Gastrocnemius medialis (tissue), 4 donors: ENCODE measurements at regions not wholly inside any gene's neighbourhood (a gene's known extent, or its start where the extent isn't known, plus 50 kb on each side); places are given as distances from the start of the nearest gene placed in this dataset.

Experiments used
- ATAC-seq, 2 donors: fragments of 150-250 bp; one replicate each; pipeline ENCODE4 v1.9.1; 2016
- DNase-seq, 2 donors: peaks; one replicate each; pipeline ENCODE4 v3.0.0-alpha.2; 2019
- H3K27ac ChIP-seq, 4 donors: fragments of 200-600 bp; sonication (generic); 1 replicate in 1 of 4; 2 replicates in 3 of 4; pipeline ENCODE4 v1.5.1; 2016 to 2018; ENCODE audit warnings: mild to moderate bottlenecking in 2 of 4, moderate library complexity in 1 of 4
- H3K27me3 ChIP-seq, 3 donors: fragments of 200-600 bp; sonication (generic) in 2 of 3; 1 replicate in 1 of 3; 2 replicates in 2 of 3; pipeline versions ENCODE4 v1.5.1 to v1.6.0; 2016 to 2019; ENCODE audit warnings: mild to moderate bottlenecking in 1 of 3, moderate library complexity in 1 of 3
- H3K36me3 ChIP-seq, 2 donors: fragments of 200-600 bp; sonication (generic) in 1 of 2; one replicate each; pipeline ENCODE4 v1.5.1; 2017 to 2018
- H3K4me1 ChIP-seq, 2 donors: fragments of 200-600 bp; sonication (generic) in 1 of 2; one replicate each; pipeline ENCODE4 v1.5.1; 2016 to 2017; ENCODE audit warnings: mild to moderate bottlenecking in 2 of 2
- H3K4me3 ChIP-seq, 4 donors: fragments of 200-600 bp; sonication (generic) in 3 of 4; 1 replicate in 1 of 4; 2 replicates in 3 of 4; pipeline ENCODE4 v1.5.1; 2016 to 2019; ENCODE audit warnings: mild to moderate bottlenecking in 2 of 4
- H3K9me3 ChIP-seq, 3 donors: fragments of 200-600 bp; sonication (generic) in 2 of 3; 1 replicate in 1 of 3; 2 replicates in 2 of 3; pipeline ENCODE4 v1.5.1; 2016 to 2019
- CTCF ChIP-seq, 5 experiments: fragments of 450-650 bp in 3 of 5; fragments of 200-600 bp in 2 of 5; sonication (generic) in 2 of 5; IDR thresholded peaks in 4 of 5; conservative IDR thresholded peaks in 1 of 5; 1 replicate in 4 of 5; 2 replicates in 1 of 5; pipeline ENCODE4 v1.5.1; 2016 to 2019; ENCODE audit warnings: antibody characterized with exemption in 5 of 5, mild to moderate bottlenecking in 3 of 5, moderate library complexity in 3 of 5
- POLR2A ChIP-seq, 2 donors: fragments of 450-650 bp; IDR thresholded peaks; one replicate each; pipeline ENCODE4 v1.6.1; 2017; ENCODE audit warnings: antibody characterized with exemption in 2 of 2, mild to moderate bottlenecking in 2 of 2, moderate library complexity in 2 of 2
- in situ Hi-C, 4 donors: fragments of 200-750 bp; cut with MboI; loops; one replicate each; pipeline versions ENCODE4 v1.15.0 to v1.8.0; 2017; ENCODE audit warnings: low sequenced_read_pairs in 4 of 4
- intact Hi-C: fragments of 100-400 bp; cut with DNase I; formaldehyde crosslinking; loops from one replicate; pipeline ENCODE4 v1.15.1; 2023; ENCODE audit warnings: low total_unique reads

- DNase-seq, result no peak
- Histone ChIP-seq H3K4me1 (no peaks in the 10 kb centered on the region), H3K27me3 (no peaks in the 10 kb centered on the region), H3K9me3 (no peaks in the 10 kb centered on the region), H3K27ac (no peak overlapping the region), H3K4me3 (no peak overlapping the region), H3K36me3 (no peaks in the 10 kb centered on the region)
- TF ChIP-seq POLR2A (IDR thresholded peaks at IDR 0.05) (no peak), CTCF (IDR thresholded peaks at IDR 0.05 in 4 of 5, conservative IDR thresholded peaks at IDR 0.05 in 1 of 5) (no peak)
- intact Hi-C loops, result no loop called here
- in situ Hi-C loops, result no loop called here
- ATAC-seq, result no peak
Measured at GRCh38 chr2:172249334-172249733, 146.6 kb upstream of the DLX2 start.

- Histone ChIP-seq H3K36me3 (no peaks in the 10 kb centered on the region), H3K4me3 (no peak overlapping the region), H3K27ac (no peak overlapping the region), H3K27me3 (no peaks in the 10 kb centered on the region), H3K4me1 (no peaks in the 10 kb centered on the region), H3K9me3 (no peaks in the 10 kb centered on the region)
- in situ Hi-C loops (no loop called here), intact Hi-C loops (no loop called here)
- no peak for TF ChIP-seq CTCF (IDR thresholded peaks at IDR 0.05 in 4 of 5, conservative IDR thresholded peaks at IDR 0.05 in 1 of 5)
- no peak for TF ChIP-seq POLR2A (IDR thresholded peaks at IDR 0.05)
- DNase-seq (no peak), ATAC-seq (no peak)
Measured at GRCh38 chr2:172249986-172250385, 147.3 kb upstream of the DLX2 start.

GRCh38 chr2:172251231-172251630, 148.5 kb upstream of the DLX2 start:
- no peak overlapping the region for H3K4me3 ChIP-seq
- no peaks in the 10 kb centered on the region for H3K9me3 ChIP-seq
- intact Hi-C loops, result no loop called here
- H3K27me3 ChIP-seq, result no peaks in the 10 kb centered on the region
- no peaks in the 10 kb centered on the region for H3K36me3 ChIP-seq
- H3K4me1 ChIP-seq, result no peaks in the 10 kb centered on the region
- in situ Hi-C loops, result no loop called here
- DNase-seq (no peak), ATAC-seq (no peak)
- peak overlapping the region in 3 of 4 donors; percentile 50 to 73 (median 71) for H3K27ac ChIP-seq
- no peak for TF ChIP-seq POLR2A (IDR thresholded peaks at IDR 0.05)
- no peak for TF ChIP-seq CTCF (IDR thresholded peaks at IDR 0.05 in 4 of 5, conservative IDR thresholded peaks at IDR 0.05 in 1 of 5)

GRCh38 chr2:172252154-172252553, 149.5 kb upstream of the DLX2 start:
- in situ Hi-C loops (no loop called here), intact Hi-C loops (no loop called here)
- Histone ChIP-seq H3K4me1 (no peaks in the 10 kb centered on the region), H3K36me3 (no peaks in the 10 kb centered on the region), H3K4me3 (peak overlapping the region in 2 of 4 donors; percentile 7 to 25), H3K9me3 (no peaks in the 10 kb centered on the region), H3K27me3 (no peaks in the 10 kb centered on the region), H3K27ac (peak overlapping the region in 3 of 4 donors; percentile 50 to 73 (median 71))
- ATAC-seq (peak in 1 of 2 donors; percentile 77), DNase-seq (peak in 1 of 2 donors; percentile 26)
- TF ChIP-seq CTCF (IDR thresholded peaks at IDR 0.05 in 4 of 5, conservative IDR thresholded peaks at IDR 0.05 in 1 of 5), result no peak
- no peak for TF ChIP-seq POLR2A (IDR thresholded peaks at IDR 0.05)
